ENCODE measurements at regions not wholly inside any gene's neighbourhood (a gene's known extent, or its start where the extent isn't known, plus 50 kb on each side); places are given as distances from the start of the nearest gene placed in this dataset.
A peak's percentile ranks its signal among the peaks of the same experiment; 100 is the strongest.
"Not testable (repeated sequence)": the region's sequence is repeated elsewhere in the genome, so short reads cannot be mapped to it uniquely, and the experiment has no call there.

GRCh38 chr13:90713441-90714133 lies 633.9 kb upstream of the MIR17HG start:
- intact Hi-C loops (cut with micrococcal nuclease): no loop called here
- no peak for DNase-seq
- no peak for ATAC-seq

DNA sequence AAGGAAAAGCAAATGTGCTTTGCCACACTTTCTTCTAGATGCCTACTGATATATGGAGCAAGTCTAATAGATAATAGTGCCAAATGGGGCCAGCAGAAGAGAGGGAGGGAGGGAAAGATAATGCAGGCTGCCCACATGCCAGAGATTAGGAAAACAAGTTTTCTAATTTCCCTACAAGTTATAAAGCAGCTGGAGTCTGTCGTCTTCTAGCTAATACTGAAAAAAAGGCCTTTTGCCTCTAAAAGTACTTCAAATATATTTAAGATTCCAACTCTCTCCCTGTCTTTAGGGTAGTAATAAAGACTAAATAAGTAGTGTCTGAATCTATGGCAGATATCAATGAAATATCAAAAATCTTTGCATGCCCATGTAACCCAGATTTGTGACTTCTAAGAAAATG lies 632.0 kb upstream of the MIR17HG start:
- intact Hi-C loops (cut with micrococcal nuclease): no loop called here
- ATAC-seq (no peak), DNase-seq (no peak)

GRCh38 chr13:90717451-90717936 lies 630.0 kb upstream of the MIR17HG start:
- intact Hi-C loops (cut with micrococcal nuclease): no loop called here
- peak; percentile 44 for ATAC-seq
- no peak for DNase-seq

- intact Hi-C loops (cut with micrococcal nuclease): no loop called here
- ATAC-seq (no peak), DNase-seq (no peak)
These were observed 628.0 kb upstream of the MIR17HG start for GRCh38 chr13:90719461-90719860.

GRCh38 chr13:90721937-90722336 lies 625.5 kb upstream of the MIR17HG start:
- intact Hi-C loops (cut with micrococcal nuclease): no loop called here
- ATAC-seq: no peak
- no peak for DNase-seq

DNA sequence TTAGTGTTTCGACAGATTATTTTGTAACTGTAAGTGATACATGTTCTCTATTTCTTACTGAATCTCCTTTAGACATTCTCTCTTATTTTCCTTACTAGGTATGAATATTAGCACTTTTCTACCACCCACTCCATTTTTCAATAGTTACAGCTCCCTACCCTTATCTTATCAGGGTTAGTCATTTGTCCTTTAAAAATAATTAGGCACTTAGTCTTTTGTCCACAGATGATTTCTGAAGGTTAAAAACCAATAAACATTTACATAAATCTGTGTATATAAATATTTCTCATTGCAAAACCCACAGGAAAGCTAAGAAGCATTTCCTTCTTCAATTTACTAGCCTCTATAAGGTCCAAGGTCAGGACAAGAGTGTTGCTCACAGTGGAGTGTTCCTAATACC lies 624.1 kb upstream of the MIR17HG start:
- no peak for DNase-seq
- intact Hi-C loops (cut with micrococcal nuclease): no loop called here
- ATAC-seq: no peak

- intact Hi-C loops (cut with micrococcal nuclease): no loop called here
- ATAC-seq: no peak
- no peak for DNase-seq
These were observed 621.1 kb upstream of the MIR17HG start for GRCh38 chr13:90726375-90726774.

DNA sequence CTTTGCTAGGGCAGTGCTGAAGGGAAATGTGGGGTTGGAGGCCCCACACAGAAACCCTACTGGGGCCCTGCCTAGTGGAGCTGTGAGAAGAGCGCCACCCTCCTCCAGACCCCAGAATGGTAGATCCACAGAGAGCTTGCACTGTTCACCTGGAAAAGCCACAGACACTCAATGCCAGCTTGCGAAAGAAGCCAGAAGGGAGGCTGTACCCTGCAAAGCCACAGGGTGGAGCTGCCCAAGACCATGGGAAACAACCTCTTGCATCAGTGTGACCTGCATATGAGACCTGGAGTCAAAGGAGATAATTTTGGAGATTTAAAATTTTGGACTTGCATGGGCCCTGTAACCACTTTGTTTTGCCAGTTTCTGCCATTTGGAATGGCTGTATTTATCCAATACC lies 615.4 kb upstream of the MIR17HG start:
- intact Hi-C loops (cut with micrococcal nuclease): no loop called here
- DNase-seq (no peak), ATAC-seq (no peak)

GRCh38 chr13:90734497-90734896 lies 613.0 kb upstream of the MIR17HG start:
- ATAC-seq; intact Hi-C loops (cut with micrococcal nuclease); DNase-seq: not testable (repeated sequence)

- DNase-seq: no peak
- intact Hi-C loops (cut with micrococcal nuclease): no loop called here
- no peak for ATAC-seq
These were observed 608.6 kb upstream of the MIR17HG start for GRCh38 chr13:90738881-90739280.

DNA sequence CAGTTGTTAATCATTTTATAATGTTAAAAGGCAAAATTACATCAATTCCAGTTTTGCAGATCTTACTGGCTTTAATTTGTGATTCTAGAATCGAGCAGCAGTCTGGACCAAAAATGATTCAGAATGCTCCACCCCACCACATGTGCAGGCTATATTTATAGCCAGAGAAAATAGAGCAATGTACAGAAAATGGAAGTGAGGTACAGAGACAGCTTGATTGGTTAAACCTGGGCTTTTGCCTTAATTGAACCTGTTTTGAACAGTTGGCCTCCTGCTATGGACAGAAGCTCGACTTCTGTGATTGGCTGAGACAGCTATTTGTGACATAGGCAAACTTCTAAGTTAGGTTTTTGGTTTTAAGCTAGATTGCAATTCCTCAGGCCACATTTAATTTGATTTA lies 607.4 kb upstream of the MIR17HG start:
- intact Hi-C loops (cut with micrococcal nuclease): no loop called here
- ATAC-seq: no peak
- no peak for DNase-seq

DNA sequence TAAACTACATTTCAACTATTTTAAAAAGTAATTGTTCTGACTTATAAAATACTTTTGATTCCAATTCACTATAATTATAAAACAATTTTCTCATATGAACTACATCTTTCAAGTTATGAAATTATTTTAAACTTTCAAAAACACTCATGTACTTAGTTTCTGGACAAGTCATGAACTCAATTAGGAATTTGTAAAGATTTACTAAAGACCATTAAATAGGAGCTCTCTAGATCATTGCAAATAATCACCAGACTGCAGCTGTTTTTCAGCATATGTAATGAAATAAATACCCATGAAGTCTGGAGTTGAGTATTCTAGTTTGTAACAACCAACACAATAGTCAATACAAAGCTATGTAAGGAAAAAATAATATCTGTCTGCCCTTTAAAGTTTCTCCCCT lies 605.1 kb upstream of the MIR17HG start:
- ATAC-seq: no peak
- no peak for DNase-seq
- intact Hi-C loops (cut with micrococcal nuclease): no loop called here

- ATAC-seq (no peak), DNase-seq (no peak)
- intact Hi-C loops (cut with micrococcal nuclease): no loop called here
These were observed 601.3 kb upstream of the MIR17HG start for GRCh38 chr13:90746230-90746629.

DNA sequence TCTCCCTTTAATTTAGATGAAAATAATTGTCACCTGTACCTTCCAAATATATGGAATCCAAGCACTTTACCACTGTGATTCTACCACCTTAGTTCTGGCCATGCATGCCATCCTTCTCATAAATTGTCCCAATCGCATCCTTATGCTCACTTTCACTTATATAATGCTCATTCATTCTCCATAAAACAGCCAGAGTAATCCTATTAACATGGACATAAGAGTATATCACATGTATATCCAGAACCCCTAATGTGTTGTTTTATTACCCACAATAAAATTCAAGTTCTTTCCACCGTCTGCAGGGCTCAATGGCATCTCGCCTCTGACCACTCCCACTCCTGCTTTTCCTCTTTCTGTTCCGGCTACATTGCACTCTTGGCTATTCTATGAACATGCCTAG lies 597.5 kb upstream of the MIR17HG start:
- ATAC-seq: no peak
- no peak for DNase-seq
- intact Hi-C loops (cut with micrococcal nuclease): no loop called here

- intact Hi-C loops (cut with micrococcal nuclease): no loop called here
- ATAC-seq (no peak), DNase-seq (no peak)
These were observed 596.5 kb upstream of the MIR17HG start for GRCh38 chr13:90751026-90751425.

DNA sequence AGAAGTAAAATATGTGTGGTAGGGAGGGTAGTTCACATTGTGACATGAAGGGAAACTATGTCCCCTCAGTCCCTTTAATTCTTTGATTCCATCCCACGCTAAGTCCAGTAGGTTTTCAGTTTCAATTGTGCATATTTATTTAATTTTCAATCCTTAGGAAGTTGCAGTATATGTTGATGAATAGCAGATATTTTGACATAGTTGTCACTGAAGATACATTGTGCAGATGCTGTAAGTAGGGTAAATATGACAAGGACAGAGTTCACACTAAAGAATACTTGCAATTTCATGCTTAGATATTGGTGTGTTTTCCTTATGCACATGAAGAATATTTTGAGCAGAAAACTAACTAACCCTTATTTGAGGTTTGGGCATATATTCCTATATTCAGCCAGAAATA lies 595.4 kb upstream of the MIR17HG start:
- no peak for DNase-seq
- intact Hi-C loops (cut with micrococcal nuclease): no loop called here
- ATAC-seq: no peak

GRCh38 chr13:90757127-90757680 lies 590.3 kb upstream of the MIR17HG start:
- intact Hi-C loops (cut with micrococcal nuclease): no loop called here
- ATAC-seq (no peak), DNase-seq (no peak)

DNA sequence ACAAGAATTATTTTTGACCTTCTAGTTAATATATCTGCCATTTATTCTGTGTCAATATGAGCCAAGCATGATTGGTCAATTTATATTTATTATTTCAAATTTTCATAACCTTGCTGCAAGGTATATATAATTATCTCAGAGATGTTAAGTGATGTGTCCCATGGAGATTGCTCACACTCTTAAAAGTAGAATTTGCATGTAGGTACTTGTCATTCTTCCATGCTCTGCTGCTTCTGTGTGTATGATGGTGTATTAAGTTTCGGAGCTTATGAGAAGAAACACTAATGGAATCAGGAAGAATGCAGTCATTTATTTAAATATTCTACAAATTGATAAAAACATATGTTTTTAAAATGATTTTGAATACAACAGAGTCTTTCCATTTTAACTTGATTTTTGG lies 586.8 kb upstream of the MIR17HG start:
- intact Hi-C loops (cut with micrococcal nuclease): no loop called here
- DNase-seq: no peak

GRCh38 chr13:90763476-90764150 lies 583.9 kb upstream of the MIR17HG start:
- no peak for DNase-seq
- no peak for ATAC-seq
- intact Hi-C loops (cut with micrococcal nuclease): no loop called here

More for the DNA sequence above, 586.8 kb upstream of the MIR17HG start:
- ATAC-seq: no peak

- no peak for ATAC-seq
- intact Hi-C loops (cut with micrococcal nuclease): no loop called here
These were observed 581.0 kb upstream of the MIR17HG start for GRCh38 chr13:90766386-90766902.

DNA sequence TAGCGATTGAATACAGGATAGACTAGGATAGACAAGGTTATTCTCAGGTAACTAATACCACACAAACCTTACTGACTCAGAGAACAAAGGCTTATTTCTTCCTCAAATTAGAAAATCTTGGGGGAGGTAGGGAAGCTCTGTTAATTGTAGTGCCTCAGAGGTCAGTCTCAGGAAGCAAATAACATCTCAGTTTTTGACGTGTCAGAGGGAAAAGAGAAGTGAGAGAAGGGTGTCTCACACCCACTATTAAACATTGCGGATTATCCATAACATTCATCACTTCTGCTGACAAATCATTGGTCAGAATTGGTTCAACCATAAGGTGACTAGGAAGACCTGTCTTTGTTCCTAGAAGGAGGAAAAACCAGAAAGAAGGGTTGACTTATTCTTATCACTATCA lies 579.4 kb upstream of the MIR17HG start:
- DNase-seq (no peak), ATAC-seq (no peak)
- intact Hi-C loops (cut with micrococcal nuclease): no loop called here

More at GRCh38 chr13:90766386-90766902, 581.0 kb upstream of the MIR17HG start:
- DNase-seq: no peak
